H9 (cell line): ENCODE measurements at regions not wholly inside any gene's neighbourhood (a gene's known extent, or its start where the extent isn't known, plus 50 kb on each side); places are given as distances from the start of the nearest gene placed in this dataset.

ENCODE experiments used
- DNase-seq: peaks from one replicate; pipeline ENCODE4 v3.0.0-alpha.2; 2017
- H2AFZ ChIP-seq: one replicate; pipeline ENCODE4 v1.6.1; 2013; ENCODE audit warnings: mild to moderate bottlenecking, low read length, control low read depth, moderate library complexity
- H2AK5ac ChIP-seq: 2 replicates; pipeline ENCODE4 v1.6.1; 2013; ENCODE audit warnings: low read length, control low read depth, mixed read lengths; ENCODE audit not compliant: insufficient read length
- H2BK120ac ChIP-seq: one replicate; pipeline ENCODE4 v1.6.1; 2013; ENCODE audit warnings: low read depth, mild to moderate bottlenecking, low read length, control low read depth, inconsistent platforms; ENCODE audit not compliant: poor library complexity, severe bottlenecking
- H2BK12ac ChIP-seq: 2 replicates; pipeline ENCODE4 v1.6.1; 2013; ENCODE audit warnings: low read length, control low read depth, mixed read lengths, low read depth; ENCODE audit not compliant: insufficient read length
- H2BK15ac ChIP-seq: 2 replicates; pipeline ENCODE4 v1.6.1; 2013; ENCODE audit warnings: low read depth, low read length, control low read depth
- H2BK20ac ChIP-seq: one replicate; pipeline ENCODE4 v1.6.1; 2013; ENCODE audit warnings: low read depth, mild to moderate bottlenecking, low read length, control low read depth, inconsistent platforms; ENCODE audit not compliant: poor library complexity, severe bottlenecking
- H2BK5ac ChIP-seq: 2 replicates; pipeline ENCODE4 v1.6.1; 2013; ENCODE audit warnings: low read length, control low read depth, mixed read lengths; ENCODE audit not compliant: insufficient read length
- H3K14ac ChIP-seq: 2 replicates; pipeline ENCODE4 v1.6.1; 2013; ENCODE audit warnings: low read length, control low read depth; ENCODE audit not compliant: insufficient read depth
- H3K18ac ChIP-seq: 2 replicates; pipeline ENCODE4 v1.6.1; 2013; ENCODE audit warnings: low read depth, mild to moderate bottlenecking, mixed read lengths, low read length, control low read depth; ENCODE audit not compliant: insufficient read length
- H3K23ac ChIP-seq: 2 replicates; pipeline ENCODE4 v1.6.1; 2013; ENCODE audit warnings: low read length, control low read depth, mixed read lengths, low read depth; ENCODE audit not compliant: insufficient read length
- H3K23me2 ChIP-seq: 2 replicates; pipeline ENCODE4 v1.6.1; 2013; ENCODE audit warnings: low read depth, mild to moderate bottlenecking, mixed read lengths, low read length, control low read depth; ENCODE audit not compliant: insufficient read length, poor library complexity, severe bottlenecking
- H3K27ac ChIP-seq: 2 replicates; pipeline ENCODE4 v1.5.1; 2013; ENCODE audit warnings: low read length, control low read depth, mixed read lengths, low read depth; ENCODE audit not compliant: insufficient read length
- H3K27me3 ChIP-seq: 2 replicates; pipeline ENCODE4 v1.6.1; 2013; ENCODE audit warnings: low read length, control low read depth, inconsistent platforms; ENCODE audit not compliant: insufficient read depth
- H3K4ac ChIP-seq: 2 replicates; pipeline ENCODE4 v1.6.1; 2013; ENCODE audit warnings: low read depth, mild to moderate bottlenecking, control low read depth, inconsistent platforms, low read length, moderate library complexity
- H3K4me1 ChIP-seq: 2 replicates; pipeline ENCODE4 v1.6.1; 2013; ENCODE audit warnings: low read length, control low read depth, inconsistent platforms; ENCODE audit not compliant: insufficient read depth
- H3K4me2 ChIP-seq: 2 replicates; pipeline ENCODE4 v1.6.1; 2013; ENCODE audit warnings: low read length, control low read depth, mixed read lengths; ENCODE audit not compliant: insufficient read length, insufficient read depth
- H3K56ac ChIP-seq: 2 replicates; pipeline ENCODE4 v1.6.1; 2013; ENCODE audit warnings: low read depth, mild to moderate bottlenecking, mixed read lengths, low read length, control low read depth; ENCODE audit not compliant: insufficient read length
- H3K79me1 ChIP-seq: 2 replicates; pipeline ENCODE4 v1.6.1; 2013; ENCODE audit warnings: low read depth, mild to moderate bottlenecking, moderate library complexity, low read length, control low read depth, inconsistent platforms; ENCODE audit not compliant: insufficient read depth, poor library complexity, severe bottlenecking
- H3K79me2 ChIP-seq: 2 replicates; pipeline ENCODE4 v1.6.1; 2013; ENCODE audit warnings: low read length, control low read depth, inconsistent platforms; ENCODE audit not compliant: insufficient read depth
- H3K9ac ChIP-seq: 2 replicates; pipeline ENCODE4 v1.6.1; 2013; ENCODE audit warnings: low read length, control low read depth, mixed read lengths; ENCODE audit not compliant: insufficient read length; ENCODE audit errors: extremely low read depth
- H3K9me3 ChIP-seq: one replicate; pipeline ENCODE4 v1.6.1; 2013; ENCODE audit warnings: low read depth, low read length, inconsistent platforms; ENCODE audit not compliant: control insufficient read depth
- H3T11ph ChIP-seq: one replicate; pipeline ENCODE4 v1.6.1; 2013; ENCODE audit warnings: mild to moderate bottlenecking, low read length, control low read depth, inconsistent platforms
- H4K20me1 ChIP-seq: one replicate; pipeline ENCODE4 v1.6.1; 2013; ENCODE audit not compliant: control insufficient read depth, insufficient read length, insufficient read depth
- H4K5ac ChIP-seq: 2 replicates; pipeline ENCODE4 v1.6.1; 2013; ENCODE audit warnings: low read depth, mild to moderate bottlenecking, mixed read lengths, low read length, control low read depth; ENCODE audit not compliant: insufficient read length
- H4K8ac ChIP-seq: replicated peaks from 2 replicates; pipeline ENCODE4 v1.6.1; 2013; ENCODE audit warnings: low read length, control low read depth, mixed read lengths, low read depth; ENCODE audit not compliant: insufficient read length
- H4K91ac ChIP-seq: 2 replicates; pipeline ENCODE4 v1.6.1; 2013; ENCODE audit warnings: low read depth, mild to moderate bottlenecking, moderate library complexity, mixed read lengths, low read length, control low read depth; ENCODE audit not compliant: insufficient read length
- H3K27ac Mint-ChIP-seq, 3 experiments: 2 replicates in 2 of 3; 3 replicates in 1 of 3; pipeline ENCODE4 v1.8.0; 2020 to 2021; ENCODE audit warnings: mixed read lengths in 3 of 3, mild to moderate bottlenecking in 1 of 3, moderate library complexity in 1 of 3
- H3K27me3 Mint-ChIP-seq: 2 replicates; pipeline ENCODE4 v1.8.0; 2021; ENCODE audit warnings: low read depth, mild to moderate bottlenecking, moderate library complexity, mixed read lengths
- H3K36me3 Mint-ChIP-seq, 3 experiments: 2 replicates in 2 of 3; 3 replicates in 1 of 3; pipeline ENCODE4 v1.8.0; 2020 to 2021; ENCODE audit warnings: low read depth in 3 of 3, mixed read lengths in 3 of 3; ENCODE audit not compliant: insufficient read depth in 1 of 3
- H3K4me1 Mint-ChIP-seq, 2 experiments: 2 replicates each; pipeline ENCODE4 v1.8.0; 2020; ENCODE audit warnings: mixed read lengths in 2 of 2
- H3K4me3 Mint-ChIP-seq, 2 experiments: 2 replicates in 1 of 2; 3 replicates in 1 of 2; pipeline ENCODE4 v1.8.0; 2020 to 2021; ENCODE audit warnings: mild to moderate bottlenecking in 2 of 2, mixed read lengths in 2 of 2, moderate library complexity in 1 of 2
- H3K9me3 Mint-ChIP-seq, 2 experiments: 2 replicates in 1 of 2; 3 replicates in 1 of 2; pipeline ENCODE4 v1.8.0; 2020; ENCODE audit warnings: mild to moderate bottlenecking in 2 of 2, mixed read lengths in 2 of 2, moderate library complexity in 1 of 2
- CTCF ChIP-seq: fragments of 200-600 bp; sonication (generic); conservative IDR thresholded peaks from 3 replicates; pipeline ENCODE4 v1.8.0; 2021; ENCODE audit warnings: antibody characterized with exemption, mild to moderate bottlenecking
- WGBS: extraction: QIAGEN DNeasy Blood & Tissue Kit; methylation state at CpG from one replicate; pipeline ENCODE4 v1.1.7; 2013; ENCODE audit warnings: missing lambda C conversion rate, low lambda C conversion rate, mixed read lengths; ENCODE audit not compliant: insufficient read length; ENCODE audit errors: extremely low coverage; 5-methylcytosine and 5-hydroxymethylcytosine counted together

- Histone ChIP-seq H3K18ac (no peak overlapping the region), H4K5ac (no peak overlapping the region), H3K27me3 (no peaks in the 10 kb centered on the region), H3K14ac (no peak overlapping the region), H3K23me2 (no peaks in the 10 kb centered on the region), H3K4me1 (no peaks in the 10 kb centered on the region), H3K79me2 (no peaks in the 10 kb centered on the region), H2BK15ac (no peak overlapping the region), H2BK120ac (no peak overlapping the region), H2AFZ (no peak overlapping the region), H4K20me1 (no peaks in the 10 kb centered on the region), H3K56ac (no peak overlapping the region), H4K91ac (no peak overlapping the region), H3K23ac (no peak overlapping the region), H2BK20ac (no peak overlapping the region), H3K9ac (no peak overlapping the region), H3T11ph (no peak overlapping the region), H3K79me1 (no peaks in the 10 kb centered on the region), H2BK5ac (no peak overlapping the region), H3K27ac (no peak overlapping the region), H2AK5ac (no peak overlapping the region), H4K8ac (no peak overlapping the region), H3K4ac (no peak overlapping the region), H3K9me3 (no peaks in the 10 kb centered on the region), H3K4me2 (no peak overlapping the region), H2BK12ac (no peak overlapping the region)
- H3K4me1 Mint-ChIP-seq: peaks cover 0 to 4% of the 10 kb centered on the region in 2 experiments; a peak in 1 of 4 replicates
- no peak for DNase-seq
- H3K36me3 Mint-ChIP-seq: peaks cover 0 to 6% (median 0%) of the 10 kb centered on the region in 3 experiments; a peak in 1 of 7 replicates
- no peaks in the 10 kb centered on the region for H3K27me3 Mint-ChIP-seq
- no peak for TF ChIP-seq CTCF
- H3K27ac Mint-ChIP-seq: no peak overlapping the region
- H3K4me3 Mint-ChIP-seq: no peak overlapping the region
- WGBS: no CpG with 5 or more reads among the region's 2 CpGs
- H3K9me3 Mint-ChIP-seq: no peaks in the 10 kb centered on the region; a peak in 1 of 5 replicates
Observed at GRCh38 chr12:58435647-58436046, 484.7 kb downstream of the LRIG3 start.
